Stromal cell of bone marrow (primary cell): ENCODE measurements at regions not wholly inside any gene's neighbourhood (a gene's known extent, or its start where the extent isn't known, plus 50 kb on each side); places are given as distances from the start of the nearest gene placed in this dataset.
"Not testable (repeated sequence)": the region's sequence is repeated elsewhere in the genome, so short reads cannot be mapped to it uniquely, and the experiment has no call there.

ENCODE experiments used
- DNase-seq: peaks from one replicate; pipeline ENCODE4 v3.0.0-alpha.2; 2012; ENCODE audit warnings: low read depth

GRCh38 chr17:51435171-51435552, 174.8 kb downstream of the UTP18 start:
- no peak for DNase-seq

DNA sequence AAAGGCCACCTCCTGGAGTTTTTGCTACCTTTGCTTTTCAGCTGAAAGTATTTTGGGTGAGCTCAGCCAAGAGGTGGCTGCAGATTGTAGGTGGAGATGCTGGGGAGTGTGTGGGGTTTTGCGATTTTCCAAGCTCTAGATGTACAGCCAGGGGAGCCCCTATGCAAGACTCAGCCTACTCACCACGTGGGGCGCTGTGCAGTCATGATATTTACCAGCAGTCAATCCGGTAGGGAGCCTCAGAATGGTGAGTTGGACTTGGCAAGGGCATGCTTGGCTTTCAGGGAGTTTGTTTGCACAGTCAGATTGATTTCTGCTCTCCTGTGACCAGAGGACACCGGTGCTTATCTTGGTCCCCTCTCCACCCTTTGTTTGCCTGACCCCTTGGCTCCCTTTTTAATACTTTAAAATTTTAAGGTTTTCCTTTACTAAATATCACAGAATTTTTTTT, 175.3 kb downstream of the UTP18 start:
- no peak for DNase-seq

- no peak for DNase-seq
Measured at GRCh38 chr17:51439395-51440229, 179.3 kb downstream of the UTP18 start.

GRCh38 chr17:51441431-51441830, 181.1 kb downstream of the UTP18 start:
- DNase-seq = no peak

GRCh38 chr17:51442088-51442865, 181.9 kb downstream of the UTP18 start:
- no peak for DNase-seq

- DNase-seq = no peak
Measured at GRCh38 chr17:51443646-51444045, 183.3 kb downstream of the UTP18 start.

GRCh38 chr17:51445946-51446345, 185.6 kb downstream of the UTP18 start:
- no peak for DNase-seq

GRCh38 chr17:51454456-51454978, 194.2 kb downstream of the UTP18 start:
- no peak for DNase-seq

DNA sequence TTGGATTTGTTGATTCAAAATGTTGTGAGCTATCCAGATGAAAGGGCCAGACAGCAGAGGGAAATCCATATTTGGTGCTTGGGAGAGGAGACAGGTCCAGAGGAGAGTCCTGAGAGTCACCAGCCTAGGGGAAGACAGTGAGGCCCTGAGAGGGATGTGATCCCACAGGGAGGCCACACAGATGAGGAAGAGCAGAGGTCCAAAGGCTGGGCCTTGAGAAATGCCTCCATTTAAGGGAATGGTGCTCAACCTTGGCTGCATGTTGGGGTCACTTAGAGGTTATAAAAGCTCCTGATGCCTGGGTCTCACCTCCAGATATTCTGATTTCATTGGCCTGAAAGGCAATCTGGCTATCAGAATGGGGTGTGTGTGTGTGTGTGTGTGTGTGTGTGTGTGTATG, 194.9 kb downstream of the UTP18 start:
- DNase-seq = no peak

GRCh38 chr17:51455931-51456330, 195.6 kb downstream of the UTP18 start:
- DNase-seq = no peak

DNA sequence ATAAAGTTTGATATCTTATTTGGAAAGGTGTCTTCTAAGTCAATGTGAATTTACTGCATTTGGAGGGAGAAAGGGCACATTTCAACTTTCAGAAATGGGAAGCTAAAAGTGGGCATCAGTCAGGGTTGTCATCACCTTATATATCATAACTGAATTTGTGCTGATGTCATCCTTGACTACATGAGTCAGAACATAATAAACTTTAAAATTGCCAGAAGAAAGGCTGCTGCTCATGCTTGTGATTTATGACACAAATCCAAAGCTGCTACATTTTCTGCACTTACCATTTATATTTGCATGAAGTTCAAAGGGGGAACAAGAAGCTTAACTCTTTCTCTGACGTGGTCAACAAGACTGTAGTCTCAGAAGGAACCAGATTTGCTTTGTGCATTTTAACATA, 196.6 kb downstream of the UTP18 start:
- DNase-seq = no peak

DNA sequence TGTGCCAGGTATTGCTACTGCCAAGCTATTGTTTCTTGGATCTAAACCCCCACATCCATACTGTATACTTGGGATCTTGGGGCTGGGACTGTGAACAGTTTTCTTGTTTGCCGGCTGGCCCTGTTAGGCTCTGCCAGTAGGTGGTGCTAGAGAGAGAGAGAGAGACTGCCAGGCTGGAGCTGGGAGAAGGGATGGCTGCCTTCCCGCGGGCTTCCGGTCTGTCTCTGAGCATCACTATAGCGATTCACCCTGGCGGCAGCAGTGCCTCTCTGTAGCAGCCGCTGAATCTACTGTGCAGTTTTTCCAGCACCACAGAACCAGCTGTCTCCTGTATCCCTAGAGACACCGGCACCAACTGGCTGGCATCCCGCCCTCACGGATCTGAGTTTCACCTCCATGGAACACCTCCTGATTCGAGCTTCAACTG, 201.2 kb downstream of the UTP18 start:
- DNase-seq = peak; percentile 26

- no peak for DNase-seq
Measured at GRCh38 chr17:51463353-51463752, 203.0 kb downstream of the UTP18 start.

- DNase-seq = no peak
Measured at GRCh38 chr17:51467336-51467735, 207.0 kb downstream of the UTP18 start.

DNA sequence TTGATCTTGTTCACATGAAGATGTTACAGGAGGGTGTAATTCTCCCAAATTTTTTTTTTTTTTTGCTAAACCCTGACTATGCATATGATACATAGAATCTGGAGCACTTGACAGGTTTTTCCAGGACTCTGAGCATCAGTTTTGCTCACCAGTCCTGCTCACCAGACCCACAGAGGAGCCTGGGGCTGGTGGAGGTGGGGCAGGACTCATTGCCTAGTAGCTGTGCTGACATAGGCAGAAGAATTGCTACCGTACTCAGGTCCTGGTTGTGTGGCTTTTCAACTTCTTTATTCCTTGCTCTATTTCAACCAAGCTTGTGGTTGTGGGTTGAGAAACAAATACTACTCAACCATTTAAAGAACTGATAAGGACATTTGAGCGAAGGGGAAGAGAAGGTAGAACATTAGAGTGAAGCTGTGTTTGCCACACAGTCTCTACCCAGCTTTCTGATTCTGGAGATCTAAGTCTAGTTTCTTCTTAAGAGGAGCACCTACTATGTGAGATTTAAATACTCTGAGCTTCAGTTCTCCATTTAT, 212.4 kb downstream of the UTP18 start:
- DNase-seq = no peak

- no peak for DNase-seq
Measured at GRCh38 chr17:51474764-51475163, 214.4 kb downstream of the UTP18 start.

- DNase-seq = no peak
Measured at GRCh38 chr17:51475730-51476129, 215.4 kb downstream of the UTP18 start.

- DNase-seq = no peak
Measured at GRCh38 chr17:51479303-51479702, 219.0 kb downstream of the UTP18 start.

DNA sequence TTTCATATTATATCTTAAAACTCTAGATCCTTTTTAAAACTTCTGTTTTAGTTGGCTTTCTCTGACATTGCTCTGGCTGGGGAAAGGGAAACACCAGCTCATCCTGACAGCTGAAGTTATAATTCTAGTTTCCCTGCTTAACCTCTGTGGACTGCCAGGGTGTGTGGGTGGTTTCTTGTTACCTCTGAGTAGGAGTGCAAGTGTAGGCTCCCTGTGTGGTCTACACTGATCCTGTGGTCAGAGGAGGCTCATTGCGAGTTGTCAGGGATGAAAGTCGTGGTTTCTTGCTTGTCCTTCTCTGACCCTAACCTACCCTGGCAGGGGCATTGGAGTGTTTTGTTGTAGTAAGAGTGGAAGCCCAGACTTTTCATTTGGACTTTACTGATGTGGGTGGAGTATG, 221.0 kb downstream of the UTP18 start:
- no peak for DNase-seq

DNA sequence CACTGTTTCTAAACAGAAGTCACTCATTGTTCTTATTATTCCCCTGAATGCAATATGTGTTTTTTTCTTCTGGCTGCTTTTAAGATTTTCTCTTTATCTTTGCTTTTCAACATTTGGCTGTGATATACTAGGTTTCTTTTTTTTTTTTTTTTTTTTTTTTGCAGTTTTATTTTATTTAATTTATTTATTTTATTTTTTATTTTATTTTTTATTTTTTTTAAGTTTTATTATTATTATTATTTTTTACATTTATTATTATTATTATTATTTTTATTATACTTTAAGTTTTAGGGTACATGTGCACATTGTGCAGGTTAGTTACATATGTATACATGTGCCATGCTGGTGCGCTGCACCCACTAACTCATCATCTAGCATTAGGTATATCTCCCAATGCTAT, 221.9 kb downstream of the UTP18 start:
- not testable (repeated sequence) for DNase-seq

- no peak for DNase-seq
Measured at GRCh38 chr17:51486091-51486490, 225.7 kb downstream of the UTP18 start.

- DNase-seq = no peak
Measured at GRCh38 chr17:51486885-51487520, 226.7 kb downstream of the UTP18 start.
